HG02852 (cell line): ENCODE measurements at regions not wholly inside any gene's neighbourhood (a gene's known extent, or its start where the extent isn't known, plus 50 kb on each side); places are given as distances from the start of the nearest gene placed in this dataset.

ENCODE experiments used
- ATAC-seq: cut with Tn5 transposase; IDR thresholded peaks from one replicate; pipeline ENCODE4 v1.9.1; 2021; ENCODE audit warnings: mild to moderate bottlenecking, moderate library complexity; ENCODE audit not compliant: unreplicated experiment

- ATAC-seq, result no peak
These were observed 652.5 kb downstream of the KCNJ3 start for GRCh38 chr2:155350783-155351580.

GRCh38 chr2:155332016-155332415 lies 633.5 kb downstream of the KCNJ3 start:
- no peak for ATAC-seq

DNA sequence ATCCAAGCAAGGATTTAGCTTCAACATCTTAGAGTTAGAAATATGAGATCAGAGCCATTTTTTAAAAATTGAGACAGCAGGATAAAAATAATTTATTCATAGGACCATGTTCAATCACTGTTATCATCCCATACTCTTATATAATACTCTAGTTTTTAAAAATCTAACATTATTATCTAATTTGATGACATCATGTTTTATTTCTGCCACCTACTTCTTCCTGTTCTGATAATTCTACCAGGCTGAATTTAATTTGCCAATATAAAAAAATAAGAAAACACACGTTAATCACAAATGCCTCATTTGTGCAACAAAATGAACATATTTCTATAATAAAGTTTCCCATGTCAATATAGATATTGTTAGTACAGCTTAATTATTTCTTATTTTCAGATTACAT lies 621.7 kb downstream of the KCNJ3 start:
- ATAC-seq, result no peak

DNA sequence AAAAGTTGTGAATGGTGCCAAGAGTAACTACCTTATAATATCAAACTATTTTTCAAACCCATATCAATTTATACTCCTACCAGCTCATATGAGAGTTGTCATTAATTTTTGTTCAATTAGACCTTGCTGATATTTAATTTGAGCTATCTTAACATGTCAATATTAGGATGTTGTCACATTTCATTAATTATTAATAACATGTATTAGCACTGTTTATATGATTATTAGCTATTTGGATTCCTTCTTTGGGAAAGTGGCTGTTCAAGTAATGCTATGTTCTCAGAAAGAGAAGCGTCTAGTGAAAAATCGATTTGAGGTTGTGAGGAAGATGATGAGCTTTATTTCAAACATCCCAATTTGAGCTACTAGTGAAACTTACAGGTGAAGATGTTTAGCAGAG lies 620.2 kb downstream of the KCNJ3 start:
- no peak for ATAC-seq

DNA sequence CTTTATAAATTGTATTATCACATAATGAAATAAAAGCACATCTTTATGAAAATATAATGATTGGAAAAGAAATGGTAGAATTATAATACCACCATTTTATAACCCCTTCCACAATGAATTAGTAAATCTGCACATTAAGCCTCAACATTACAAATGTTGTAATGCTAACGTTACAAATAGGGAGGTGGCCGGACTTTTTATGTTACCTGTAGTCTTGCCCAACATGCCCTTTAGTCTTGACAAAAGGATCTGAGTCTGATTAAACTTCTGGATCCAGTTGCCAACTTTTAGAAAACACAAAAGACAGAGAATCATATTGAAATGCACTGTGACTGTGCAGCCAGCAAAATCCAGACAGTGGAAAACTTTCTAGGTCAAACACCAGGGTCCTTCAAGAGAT lies 617.3 kb downstream of the KCNJ3 start:
- no peak for ATAC-seq

DNA sequence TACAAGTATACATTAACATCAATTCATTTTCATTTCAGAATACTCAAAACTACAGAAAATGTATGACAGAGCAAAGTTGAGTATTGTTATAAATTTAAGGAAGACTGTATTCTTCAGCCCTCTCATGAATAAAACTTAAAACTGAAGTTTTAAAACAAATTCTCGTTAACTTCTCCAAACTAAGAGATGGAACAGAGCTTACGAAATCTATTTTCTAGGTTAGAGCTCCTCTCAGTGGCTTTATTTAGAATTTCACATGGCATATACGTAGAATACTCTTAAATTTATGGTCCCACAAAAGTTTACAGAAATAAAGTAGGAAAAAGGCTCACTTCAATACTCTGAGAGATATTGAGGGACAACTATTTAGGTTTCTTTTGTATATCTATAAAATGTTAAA lies 612.1 kb downstream of the KCNJ3 start:
- ATAC-seq, result no peak

DNA sequence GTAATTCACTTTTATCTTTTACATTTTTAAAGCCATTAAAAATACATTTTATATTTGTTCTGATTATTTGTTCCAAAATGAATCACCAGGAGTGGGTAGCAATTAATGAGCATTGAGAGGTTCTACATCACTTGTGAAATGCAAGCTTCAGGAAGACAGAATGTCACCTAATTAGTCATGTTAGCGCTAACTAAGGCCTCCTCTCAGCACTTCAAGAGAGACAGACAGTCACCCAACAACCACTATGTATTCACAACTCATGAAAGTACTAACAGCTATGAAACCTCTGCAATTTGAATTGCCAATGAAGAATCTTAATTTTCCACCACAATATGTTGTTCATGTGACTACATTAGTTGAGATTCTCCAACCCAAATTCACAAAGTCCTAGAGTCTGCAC lies 611.0 kb downstream of the KCNJ3 start:
- ATAC-seq, result no peak

DNA sequence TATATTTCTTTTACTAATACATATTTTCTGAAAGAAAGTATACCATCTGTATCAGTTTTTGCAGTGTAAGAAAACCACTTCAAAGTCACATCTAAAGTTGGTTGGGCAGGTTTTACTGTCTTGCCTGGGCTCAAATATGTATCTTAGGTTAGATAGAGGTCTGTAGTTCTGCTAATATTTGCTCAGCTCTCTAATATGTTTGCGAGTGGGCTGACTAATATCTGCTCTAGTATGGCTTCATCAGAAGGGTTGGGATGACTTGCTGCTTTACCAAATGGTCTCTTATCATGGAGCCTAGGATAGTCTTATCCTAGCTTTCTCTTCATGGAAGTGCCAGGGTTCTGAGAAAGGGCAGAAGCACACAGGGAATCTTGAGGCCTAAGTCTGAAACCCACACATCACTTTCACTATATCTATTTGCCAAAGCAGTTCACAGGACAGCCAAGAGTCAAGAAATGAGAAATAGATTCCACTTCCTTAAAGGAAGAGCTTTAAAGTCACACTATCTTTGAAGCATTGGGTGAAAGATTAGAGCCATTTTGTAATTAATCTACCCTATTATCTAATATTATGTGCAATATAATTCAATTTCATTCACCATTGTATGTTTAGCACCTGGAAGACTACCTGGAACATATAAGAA lies 610.0 kb downstream of the KCNJ3 start:
- ATAC-seq, result peak; percentile 36

DNA sequence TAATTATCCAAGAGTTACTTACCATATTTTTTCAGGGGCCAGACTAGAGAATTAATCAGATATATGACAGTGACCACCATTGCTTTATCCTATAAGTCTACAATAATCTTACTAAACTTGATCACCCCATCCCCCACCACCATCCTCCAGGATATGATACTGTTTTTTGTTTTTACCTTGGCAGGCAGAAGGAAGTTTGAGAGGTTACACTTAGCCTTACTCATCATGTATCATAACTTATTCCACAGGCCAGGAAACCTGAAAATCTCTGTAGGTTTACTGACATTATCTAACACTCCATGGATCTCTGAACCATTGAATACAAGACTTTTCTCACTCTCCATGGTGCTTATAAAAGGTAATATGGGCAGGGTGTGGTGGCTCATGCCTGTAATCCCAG lies 602.7 kb downstream of the KCNJ3 start:
- no peak for ATAC-seq

- no peak for ATAC-seq
These were observed 599.5 kb downstream of the KCNJ3 start for GRCh38 chr2:155298001-155298400.

- no peak for ATAC-seq
These were observed 595.9 kb downstream of the KCNJ3 start for GRCh38 chr2:155294358-155294757.

GRCh38 chr2:155281907-155282306 lies 583.4 kb downstream of the KCNJ3 start:
- no peak for ATAC-seq

- no peak for ATAC-seq
These were observed 574.8 kb downstream of the KCNJ3 start for GRCh38 chr2:155273323-155273722.

GRCh38 chr2:155266583-155266982 lies 568.1 kb downstream of the KCNJ3 start:
- ATAC-seq, result peak; percentile 56

DNA sequence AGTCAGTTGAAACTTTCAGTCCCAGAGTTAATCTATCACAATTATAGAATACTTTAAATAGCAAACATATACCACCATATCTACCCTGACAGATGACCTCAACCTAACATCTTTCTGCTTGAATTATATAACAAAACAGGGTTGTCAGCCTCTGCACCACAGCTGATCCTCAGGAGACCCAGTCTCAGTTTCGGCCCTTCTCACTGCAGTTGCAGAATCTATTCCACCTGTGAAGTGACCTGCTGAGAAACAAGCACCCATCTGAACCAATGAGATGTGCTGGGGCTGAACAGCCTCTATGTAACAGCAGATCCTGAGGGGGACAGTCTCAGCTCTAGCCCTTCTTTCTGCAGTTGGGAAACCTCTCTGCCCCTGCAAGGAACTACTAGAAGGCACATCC lies 567.6 kb downstream of the KCNJ3 start:
- peak; percentile 23 for ATAC-seq

DNA sequence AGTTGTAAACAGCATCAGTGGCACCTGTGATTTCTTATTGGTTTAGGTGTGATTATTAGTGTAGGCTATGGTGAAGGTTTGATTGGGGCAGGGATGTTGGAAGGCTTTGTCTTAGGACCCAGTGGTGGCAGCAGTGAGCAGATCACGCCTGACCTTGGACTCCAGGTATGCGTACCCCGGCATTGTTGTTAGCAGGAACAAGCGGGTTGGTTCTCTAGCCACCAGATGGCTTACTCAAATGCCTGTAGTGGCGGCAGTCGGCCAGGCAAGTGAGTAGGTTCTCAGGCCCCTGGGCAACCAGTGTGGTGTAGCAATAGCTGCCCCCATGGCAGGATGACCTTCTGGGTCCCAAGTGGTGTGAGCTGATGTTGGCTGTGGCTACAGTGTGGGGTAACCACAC lies 558.3 kb downstream of the KCNJ3 start:
- ATAC-seq, result no peak

- ATAC-seq, result peak; percentile 87
These were observed 552.3 kb downstream of the KCNJ3 start for GRCh38 chr2:155250800-155251199.

GRCh38 chr2:155240176-155240575 lies 541.7 kb downstream of the KCNJ3 start:
- no peak for ATAC-seq

GRCh38 chr2:155235710-155236109 lies 537.2 kb downstream of the KCNJ3 start:
- no peak for ATAC-seq

DNA sequence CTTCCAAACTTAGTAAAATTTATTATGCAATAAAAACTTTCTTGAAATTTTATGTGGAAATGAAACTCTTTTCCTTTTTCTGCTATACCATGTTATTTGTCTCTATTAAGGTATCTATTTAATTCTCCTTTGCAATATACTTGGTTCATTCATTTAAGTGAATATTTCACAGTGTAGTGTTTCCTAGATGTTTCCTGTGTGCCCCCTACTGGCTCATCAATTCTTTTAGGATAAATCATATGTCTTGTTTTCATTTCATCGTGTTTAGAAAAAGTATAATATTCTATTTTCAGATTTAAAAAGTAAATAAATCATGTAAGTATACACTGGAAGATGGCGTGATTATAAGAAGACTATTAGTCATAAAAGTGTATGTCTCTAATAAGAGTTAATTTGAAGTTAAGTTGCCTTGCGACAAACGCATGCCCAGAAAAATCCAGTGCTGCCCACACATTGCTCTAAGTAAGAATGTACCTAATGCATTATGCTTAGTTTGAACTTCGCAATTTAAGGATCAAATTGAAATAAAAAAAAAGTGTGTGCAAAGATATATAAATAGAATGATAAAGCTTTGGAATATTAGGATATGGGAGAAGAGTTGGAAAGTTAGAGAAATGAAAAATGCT lies 525.4 kb downstream of the KCNJ3 start:
- ATAC-seq, result peak; percentile 59

DNA sequence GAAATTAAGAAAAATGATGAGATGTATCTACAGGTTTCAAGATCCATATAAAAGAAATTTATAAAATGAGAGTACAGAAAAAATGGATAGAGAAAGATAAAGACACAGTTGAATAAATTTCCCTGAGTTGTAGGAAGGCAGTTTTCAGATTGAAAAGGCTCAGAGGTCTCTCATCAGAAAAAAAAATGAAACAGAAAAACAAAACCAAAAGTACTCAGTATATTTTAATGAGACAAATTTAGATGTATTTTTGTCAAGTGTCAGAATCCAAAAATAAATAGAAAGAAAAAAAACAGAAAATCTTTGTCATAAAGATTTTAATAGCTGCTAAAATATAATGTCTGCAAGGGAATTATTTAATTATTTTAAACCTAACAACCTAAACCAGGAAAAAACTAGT lies 520.5 kb downstream of the KCNJ3 start:
- peak; percentile 68 for ATAC-seq

- ATAC-seq, result peak; percentile 44
These were observed 519.9 kb downstream of the KCNJ3 start for GRCh38 chr2:155218292-155218924.
